ENCODE measurements at regions not wholly inside any gene's neighbourhood (a gene's known extent, or its start where the extent isn't known, plus 50 kb on each side); places are given as distances from the start of the nearest gene placed in this dataset.
"Not testable (repeated sequence)": the region's sequence is repeated elsewhere in the genome, so short reads cannot be mapped to it uniquely, and the experiment has no call there.

GRCh38 chr7:97422046-97422445 lies 304.5 kb downstream of the SDHAF3 start:
- DNase-seq (ENCODE audit: low read depth) = no peak
- TF ChIP-seq POLR2A (IDR thresholded peaks at IDR 0.05; ENCODE audit: extremely low read depth, insufficient read length) (no peak), CTCF (IDR thresholded peaks at IDR 0.05; ENCODE audit: low read depth, low read length) (no peak), MAX (IDR thresholded peaks at IDR 0.05; ENCODE audit: low read depth, low read length) (no peak), MYC (IDR thresholded peaks at IDR 0.05; ENCODE audit: low read depth, low read length) (no peak)
- no peak overlapping the region for H3K4me3 ChIP-seq (ENCODE audit: low read depth, low read length)

GRCh38 chr7:97430006-97430405 lies 301.9 kb upstream of the TAC1 start:
- TF ChIP-seq CTCF (IDR thresholded peaks at IDR 0.05; ENCODE audit: low read depth, low read length) (no peak), POLR2A (IDR thresholded peaks at IDR 0.05; ENCODE audit: extremely low read depth, insufficient read length) (no peak), MYC (IDR thresholded peaks at IDR 0.05; ENCODE audit: low read depth, low read length) (no peak), MAX (IDR thresholded peaks at IDR 0.05; ENCODE audit: low read depth, low read length) (no peak)
- H3K4me3 ChIP-seq (ENCODE audit: low read depth, low read length) = no peak overlapping the region
- no peak for DNase-seq (ENCODE audit: low read depth)

- no peak for DNase-seq (ENCODE audit: low read depth)
- no peak overlapping the region for H3K4me3 ChIP-seq (ENCODE audit: low read depth, low read length)
- TF ChIP-seq MAX (IDR thresholded peaks at IDR 0.05; ENCODE audit: low read depth, low read length) (no peak), MYC (IDR thresholded peaks at IDR 0.05; ENCODE audit: low read depth, low read length) (no peak), POLR2A (IDR thresholded peaks at IDR 0.05; ENCODE audit: extremely low read depth, insufficient read length) (no peak), CTCF (IDR thresholded peaks at IDR 0.05; ENCODE audit: low read depth, low read length) (no peak)
Observed at GRCh38 chr7:97439637-97440214, 292.2 kb upstream of the TAC1 start.

GRCh38 chr7:97446361-97446760 lies 285.5 kb upstream of the TAC1 start:
- DNase-seq (ENCODE audit: low read depth) = no peak
- H3K4me3 ChIP-seq (ENCODE audit: low read depth, low read length) = no peak overlapping the region
- TF ChIP-seq CTCF (IDR thresholded peaks at IDR 0.05; ENCODE audit: low read depth, low read length) = no peak
- TF ChIP-seq MYC (IDR thresholded peaks at IDR 0.05; ENCODE audit: low read depth, low read length) = no peak
- no peak for TF ChIP-seq POLR2A (IDR thresholded peaks at IDR 0.05; ENCODE audit: extremely low read depth, insufficient read length)
- TF ChIP-seq MAX (IDR thresholded peaks at IDR 0.05; ENCODE audit: low read depth, low read length) = no peak

GRCh38 chr7:97449448-97449847 lies 282.4 kb upstream of the TAC1 start:
- DNase-seq (ENCODE audit: low read depth); H3K4me3 ChIP-seq (ENCODE audit: low read depth, low read length): not testable (repeated sequence)

- no peak overlapping the region for H3K4me3 ChIP-seq (ENCODE audit: low read depth, low read length)
- DNase-seq (ENCODE audit: low read depth) = no peak
- TF ChIP-seq CTCF (IDR thresholded peaks at IDR 0.05; ENCODE audit: low read depth, low read length) = no peak
- no peak for TF ChIP-seq POLR2A (IDR thresholded peaks at IDR 0.05; ENCODE audit: extremely low read depth, insufficient read length)
- no peak for TF ChIP-seq MYC (IDR thresholded peaks at IDR 0.05; ENCODE audit: low read depth, low read length)
- TF ChIP-seq MAX (IDR thresholded peaks at IDR 0.05; ENCODE audit: low read depth, low read length) = no peak
Observed at GRCh38 chr7:97450516-97450915, 281.4 kb upstream of the TAC1 start.

Measured in NB4 (cell line).